Progenitor cell of endocrine pancreas (in vitro differentiated cells): ENCODE measurements at regions not wholly inside any gene's neighbourhood (a gene's known extent, or its start where the extent isn't known, plus 50 kb on each side); places are given as distances from the start of the nearest gene placed in this dataset.

ENCODE experiments used
- DNase-seq: peaks from one replicate; pipeline ENCODE4 v3.0.0; 2021; ENCODE audit warnings: low spot score; ENCODE audit not compliant: unreplicated experiment
- H3K27ac Mint-ChIP-seq: 2 replicates; pipeline ENCODE4 v1.8.0; 2021; ENCODE audit warnings: mild to moderate bottlenecking, moderate library complexity, mixed read lengths
- H3K27me3 Mint-ChIP-seq: 2 replicates; pipeline ENCODE4 v1.8.0; 2021; ENCODE audit warnings: mixed read lengths
- H3K36me3 Mint-ChIP-seq: 2 replicates; pipeline ENCODE4 v1.8.0; 2022; ENCODE audit warnings: mixed read lengths; ENCODE audit not compliant: insufficient read depth
- H3K4me1 Mint-ChIP-seq: 2 replicates; pipeline ENCODE4 v1.8.0; 2021; ENCODE audit warnings: low read depth, mixed read lengths
- H3K4me3 Mint-ChIP-seq: 2 replicates; pipeline ENCODE4 v1.8.0; 2021; ENCODE audit warnings: low read depth, mild to moderate bottlenecking, moderate library complexity, mixed read lengths
- H3K9me3 Mint-ChIP-seq: 2 replicates; pipeline ENCODE4 v1.8.0; 2021; ENCODE audit warnings: low read depth, mixed read lengths
- CTCF ChIP-seq: fragments of 200-600 bp; sonication (generic); IDR thresholded peaks from one replicate; pipeline ENCODE4 v1.5.0; 2021; ENCODE audit warnings: antibody characterized with exemption, mild to moderate bottlenecking; ENCODE audit not compliant: unreplicated experiment

- no peak for TF ChIP-seq CTCF
- no peak for DNase-seq
- H3K4me1 Mint-ChIP-seq: no peaks in the 10 kb centered on the region
- no peaks in the 10 kb centered on the region for H3K27me3 Mint-ChIP-seq
- H3K36me3 Mint-ChIP-seq: no peaks in the 10 kb centered on the region
- H3K4me3 Mint-ChIP-seq: no peak overlapping the region
- peaks cover 10% of the 10 kb centered on the region for H3K9me3 Mint-ChIP-seq
- H3K27ac Mint-ChIP-seq: no peak overlapping the region
Observed at GRCh38 chr9:13705373-13705772, 425.9 kb upstream of the MPDZ start.

- Mint-ChIP-seq H3K9me3 (peaks cover 31% of the 10 kb centered on the region), H3K4me1 (no peaks in the 10 kb centered on the region), H3K27me3 (no peaks in the 10 kb centered on the region), H3K36me3 (peaks cover 1% of the 10 kb centered on the region), H3K4me3 (no peak overlapping the region), H3K27ac (no peak overlapping the region)
- no peak for DNase-seq
- no peak for TF ChIP-seq CTCF
Observed at GRCh38 chr9:13690595-13690994, 411.1 kb upstream of the MPDZ start.

GRCh38 chr9:13689925-13690324, 410.4 kb upstream of the MPDZ start:
- H3K4me1 Mint-ChIP-seq: no peaks in the 10 kb centered on the region

GRCh38 chr9:13688990-13689600, 409.6 kb upstream of the MPDZ start:
- Mint-ChIP-seq H3K4me3 (no peak overlapping the region), H3K36me3 (peaks cover 1% of the 10 kb centered on the region), H3K27me3 (no peaks in the 10 kb centered on the region), H3K9me3 (peaks cover 22% of the 10 kb centered on the region), H3K4me1 (no peaks in the 10 kb centered on the region), H3K27ac (no peak overlapping the region)
- TF ChIP-seq CTCF: peak; percentile 52
- DNase-seq: no peak

More at GRCh38 chr9:13689925-13690324, 410.4 kb upstream of the MPDZ start:
- no peak for DNase-seq
- Mint-ChIP-seq H3K27ac (no peak overlapping the region), H3K9me3 (peaks cover 27% of the 10 kb centered on the region), H3K36me3 (peaks cover 1% of the 10 kb centered on the region), H3K4me3 (no peak overlapping the region), H3K27me3 (no peaks in the 10 kb centered on the region)
- no peak for TF ChIP-seq CTCF

- Mint-ChIP-seq H3K27me3 (no peaks in the 10 kb centered on the region), H3K4me1 (no peaks in the 10 kb centered on the region), H3K36me3 (peaks cover 1% of the 10 kb centered on the region), H3K9me3 (peaks cover 18% of the 10 kb centered on the region), H3K4me3 (no peak overlapping the region), H3K27ac (no peak overlapping the region)
- no peak for TF ChIP-seq CTCF
- DNase-seq: no peak
Observed at GRCh38 chr9:13688223-13688989, 408.9 kb upstream of the MPDZ start.
